Activated B cell treated with CpG ODN at 0.5 μM for 24 hours (primary cell): ENCODE measurements at regions not wholly inside any gene's neighbourhood (a gene's known extent, or its start where the extent isn't known, plus 50 kb on each side); places are given as distances from the start of the nearest gene placed in this dataset.
"Not testable (repeated sequence)": the region's sequence is repeated elsewhere in the genome, so short reads cannot be mapped to it uniquely, and the experiment has no call there.

Experiments used
- ATAC-seq: fragments of 200-7000 bp; cut with Tn5 transposase; one replicate; pipeline ENCODE4 v1.10.0; 2021; ENCODE audit warnings: low read depth, mild to moderate bottlenecking, moderate library complexity
- CTCF ChIA-PET: fragments of 350-600 bp; sonication (Branson Sonifier 250); formaldehyde crosslinking; loops from one replicate; lab custom pipeline; 2021; ENCODE audit warnings: antibody characterized with exemption; lab: Charles Lee
- POLR2A ChIA-PET: fragments of 350-600 bp; sonication (Branson Sonifier 250); formaldehyde crosslinking; loops from one replicate; lab custom pipeline; 2021; ENCODE audit warnings: antibody characterized with exemption; lab: Charles Lee
- DNase-seq: peaks from one replicate; pipeline ENCODE4 v3.0.0; 2022
- H3K27ac Mint-ChIP-seq: one replicate; pipeline ENCODE4 v1.8.0; 2020; ENCODE audit warnings: mixed read lengths
- H3K27me3 Mint-ChIP-seq: one replicate; pipeline ENCODE4 v1.8.0; 2021; ENCODE audit warnings: mixed read lengths
- H3K36me3 Mint-ChIP-seq: one replicate; pipeline ENCODE4 v1.8.0; 2021; ENCODE audit warnings: low read depth, mixed read lengths
- H3K4me1 Mint-ChIP-seq: one replicate; pipeline ENCODE4 v1.8.0; 2021; ENCODE audit warnings: mixed read lengths
- H3K4me3 Mint-ChIP-seq: one replicate; pipeline ENCODE4 v1.8.0; 2020; ENCODE audit warnings: mild to moderate bottlenecking, mixed read lengths
- H3K9me3 Mint-ChIP-seq: one replicate; pipeline ENCODE4 v1.8.0; 2020; ENCODE audit warnings: mixed read lengths
- intact Hi-C: fragments of 100-400 bp; cut with micrococcal nuclease; formaldehyde crosslinking; loops from one replicate; pipeline ENCODE4 v1.15.1; 2024
- TF ChIP-seq, protein P1 (sequence below): fragments of 200-600 bp; IDR thresholded peaks from one replicate; pipeline ENCODE4 v1.8.0; 2022; ENCODE audit warnings: antibody characterized with exemption, mild to moderate bottlenecking

DNA sequence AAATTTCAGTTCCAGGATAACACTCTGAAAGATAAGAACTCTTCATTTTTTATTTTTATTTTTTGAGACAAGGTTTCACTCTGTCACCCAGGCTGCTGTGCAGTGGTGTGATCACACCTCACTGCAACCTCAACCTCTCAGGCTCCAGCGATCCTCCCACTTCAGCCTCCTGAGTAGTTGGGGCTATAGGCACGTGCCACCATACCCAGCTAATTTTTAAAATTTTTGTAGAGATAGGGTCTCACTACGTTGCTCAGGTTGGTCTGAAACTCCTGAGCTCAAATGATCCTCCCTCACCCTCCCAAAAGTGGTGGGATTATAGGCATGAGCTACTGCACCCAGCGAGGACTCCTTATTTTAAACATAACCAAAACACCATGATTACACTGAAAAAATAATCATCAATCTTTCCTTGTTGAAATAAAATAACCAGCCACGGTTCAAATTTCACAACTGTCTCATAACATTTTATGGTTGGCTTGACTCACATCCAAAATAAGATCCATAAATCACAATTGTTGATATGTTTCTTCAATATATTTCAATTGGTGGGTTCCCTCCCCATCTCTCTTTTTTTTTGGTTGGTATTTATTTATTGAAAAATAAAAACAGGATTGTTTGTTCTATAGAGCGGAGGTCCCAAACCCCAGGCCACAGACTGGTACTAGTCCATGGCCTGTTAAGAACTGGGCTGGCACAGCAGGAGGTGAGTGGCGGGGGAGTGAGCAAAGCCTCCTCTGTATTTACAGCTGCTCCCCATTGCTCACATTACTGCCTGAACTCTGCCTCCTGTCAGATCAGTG, 60.1 kb upstream of the FAM171A1 start:
- no peaks in the 10 kb centered on the region for H3K9me3 Mint-ChIP-seq
- ATAC-seq (no peak), DNase-seq (no peak)
- no peak overlapping the region for H3K27ac Mint-ChIP-seq
- no peak overlapping the region for H3K4me3 Mint-ChIP-seq
- intact Hi-C loops, result no loop called here
- peaks cover 3% of the 10 kb centered on the region for H3K27me3 Mint-ChIP-seq
- peaks cover 3% of the 10 kb centered on the region for H3K4me1 Mint-ChIP-seq
- CTCF ChIA-PET, result no interaction called here
- POLR2A ChIA-PET, result no interaction called here
- TF ChIP-seq, protein P1, sequence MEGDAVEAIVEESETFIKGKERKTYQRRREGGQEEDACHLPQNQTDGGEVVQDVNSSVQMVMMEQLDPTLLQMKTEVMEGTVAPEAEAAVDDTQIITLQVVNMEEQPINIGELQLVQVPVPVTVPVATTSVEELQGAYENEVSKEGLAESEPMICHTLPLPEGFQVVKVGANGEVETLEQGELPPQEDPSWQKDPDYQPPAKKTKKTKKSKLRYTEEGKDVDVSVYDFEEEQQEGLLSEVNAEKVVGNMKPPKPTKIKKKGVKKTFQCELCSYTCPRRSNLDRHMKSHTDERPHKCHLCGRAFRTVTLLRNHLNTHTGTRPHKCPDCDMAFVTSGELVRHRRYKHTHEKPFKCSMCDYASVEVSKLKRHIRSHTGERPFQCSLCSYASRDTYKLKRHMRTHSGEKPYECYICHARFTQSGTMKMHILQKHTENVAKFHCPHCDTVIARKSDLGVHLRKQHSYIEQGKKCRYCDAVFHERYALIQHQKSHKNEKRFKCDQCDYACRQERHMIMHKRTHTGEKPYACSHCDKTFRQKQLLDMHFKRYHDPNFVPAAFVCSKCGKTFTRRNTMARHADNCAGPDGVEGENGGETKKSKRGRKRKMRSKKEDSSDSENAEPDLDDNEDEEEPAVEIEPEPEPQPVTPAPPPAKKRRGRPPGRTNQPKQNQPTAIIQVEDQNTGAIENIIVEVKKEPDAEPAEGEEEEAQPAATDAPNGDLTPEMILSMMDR, result no peak
- no peaks in the 10 kb centered on the region for H3K36me3 Mint-ChIP-seq

DNA sequence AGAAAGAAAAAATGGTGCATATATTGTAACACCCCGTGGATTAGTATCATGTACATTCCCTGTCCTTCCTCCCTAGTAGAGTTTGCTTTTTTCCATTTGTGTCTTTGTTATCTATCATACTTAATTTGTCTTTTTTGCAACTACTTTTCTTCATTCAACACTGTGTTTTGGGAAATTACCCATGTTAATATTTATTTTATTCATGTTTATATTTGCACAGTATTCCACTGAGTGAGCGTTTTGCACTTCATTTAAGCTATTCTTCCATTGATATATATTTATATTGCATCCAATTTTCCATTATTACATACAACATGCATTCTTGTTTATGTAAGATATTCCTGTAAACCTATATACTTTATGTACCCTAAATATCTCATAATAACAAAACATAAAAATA, 57.6 kb upstream of the FAM171A1 start:
- Mint-ChIP-seq H3K27me3 (peaks cover 3% of the 10 kb centered on the region), H3K4me1 (no peaks in the 10 kb centered on the region), H3K9me3 (no peaks in the 10 kb centered on the region), H3K36me3 (no peaks in the 10 kb centered on the region), H3K27ac (no peak overlapping the region), H3K4me3 (no peak overlapping the region)
- TF ChIP-seq, protein P1, result no peak
- intact Hi-C loops, result no loop called here
- ATAC-seq, result no peak
- POLR2A ChIA-PET, result no interaction called here
- CTCF ChIA-PET, result no interaction called here
- DNase-seq, result no peak

GRCh38 chr10:15427843-15428414, 56.8 kb upstream of the FAM171A1 start:
- H3K27me3 Mint-ChIP-seq, result peaks cover 2% of the 10 kb centered on the region
- ChIA-PET CTCF (no interaction called here), POLR2A (no interaction called here)
- no peaks in the 10 kb centered on the region for H3K36me3 Mint-ChIP-seq
- H3K27ac Mint-ChIP-seq, result no peak overlapping the region
- ATAC-seq (no peak), DNase-seq (no peak)
- H3K4me1 Mint-ChIP-seq, result no peaks in the 10 kb centered on the region
- H3K9me3 Mint-ChIP-seq, result no peaks in the 10 kb centered on the region
- H3K4me3 Mint-ChIP-seq, result no peak overlapping the region
- TF ChIP-seq, protein P1, result no peak
- intact Hi-C loops, result no loop called here

DNA sequence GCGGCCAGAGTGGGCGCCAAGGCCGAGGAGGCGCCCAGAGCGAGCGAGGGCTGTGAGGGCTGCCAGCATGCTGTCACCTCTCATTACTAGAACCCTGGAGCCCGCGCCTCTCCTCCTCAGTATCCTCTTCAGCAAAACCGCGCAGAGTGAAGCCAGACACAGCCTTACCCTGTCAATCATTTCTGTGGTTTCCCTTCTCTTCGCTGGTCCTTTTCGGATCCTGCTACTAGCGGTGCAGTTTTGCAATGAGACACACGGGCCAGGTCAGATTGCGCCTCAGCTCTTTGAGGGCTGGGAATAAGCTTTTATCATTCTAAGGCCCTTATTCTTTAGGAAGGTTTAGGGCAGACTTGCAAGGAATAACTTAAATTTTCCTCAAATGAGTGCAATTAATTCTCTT, 55.5 kb upstream of the FAM171A1 start:
- intact Hi-C loops, result no loop called here
- POLR2A ChIA-PET, result no interaction called here
- H3K4me3 Mint-ChIP-seq, result no peak overlapping the region

GRCh38 chr10:15426115-15426514, 55.0 kb upstream of the FAM171A1 start:
- Mint-ChIP-seq H3K4me3 (no peak overlapping the region), H3K27me3 (peaks cover 2% of the 10 kb centered on the region), H3K36me3 (no peaks in the 10 kb centered on the region), H3K27ac (no peak overlapping the region), H3K9me3 (no peaks in the 10 kb centered on the region), H3K4me1 (no peaks in the 10 kb centered on the region)
- CTCF ChIA-PET, result no interaction called here
- POLR2A ChIA-PET, result no interaction called here
- intact Hi-C loops, result no loop called here
- TF ChIP-seq, protein P1, result no peak
- no peak for ATAC-seq
- no peak for DNase-seq

More for the DNA sequence above, 55.5 kb upstream of the FAM171A1 start:
- DNase-seq, result no peak
- Mint-ChIP-seq H3K27me3 (peaks cover 3% of the 10 kb centered on the region), H3K9me3 (no peaks in the 10 kb centered on the region), H3K27ac (no peak overlapping the region), H3K36me3 (no peaks in the 10 kb centered on the region), H3K4me1 (no peaks in the 10 kb centered on the region)
- CTCF ChIA-PET, result no interaction called here
- no peak for ATAC-seq
- TF ChIP-seq, protein P1, result no peak

DNA sequence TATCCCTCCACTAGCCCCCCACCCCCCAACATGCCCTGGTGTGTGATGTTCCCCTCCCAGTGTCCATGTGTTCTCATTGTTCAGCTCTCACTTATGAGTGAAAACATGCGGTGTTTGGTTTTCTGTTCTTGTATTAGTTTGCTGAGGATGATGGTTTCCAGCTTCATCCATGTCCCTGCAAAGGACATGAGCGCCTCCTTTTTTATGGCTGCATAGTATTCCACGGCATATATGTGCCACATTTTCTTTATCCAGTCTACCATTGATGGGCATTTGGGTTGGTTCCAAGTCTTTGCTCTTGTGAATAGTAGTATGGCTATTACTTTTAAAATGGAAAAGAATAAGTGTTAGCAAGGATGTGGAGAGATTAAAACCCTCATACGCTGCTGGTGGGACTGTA, 50.8 kb upstream of the FAM171A1 start:
- ATAC-seq, POLR2A ChIA-PET, H3K36me3 Mint-ChIP-seq, H3K9me3 Mint-ChIP-seq, H3K27ac Mint-ChIP-seq, H3K27me3 Mint-ChIP-seq, H3K4me3 Mint-ChIP-seq, intact Hi-C loops, H3K4me1 Mint-ChIP-seq, DNase-seq, CTCF ChIA-PET: not testable (repeated sequence)
